ENCODE measurements at regions not wholly inside any gene's neighbourhood (a gene's known extent, or its start where the extent isn't known, plus 50 kb on each side); places are given as distances from the start of the nearest gene placed in this dataset.

- DNase-seq (ENCODE audit: low spot score in 2 of 2) (no peak), ATAC-seq (replicated peaks; ENCODE audit: extremely low read depth, poor library complexity, severe bottlenecking) (no peak)
- Mint-ChIP-seq H3K9me3 (peaks cover 8% of the 10 kb centered on the region), H3K27ac (ENCODE audit: low read depth) (no peak overlapping the region), H3K4me1 (no peaks in the 10 kb centered on the region), H3K36me3 (ENCODE audit: insufficient read depth) (no peaks in the 10 kb centered on the region), H3K27me3 (no peaks in the 10 kb centered on the region), H3K4me3 (no peak overlapping the region)
Measured at GRCh38 chr6:169895926-169896761, 144.7 kb downstream of the ERMARD start.

GRCh38 chr6:169895000-169895759, 143.8 kb downstream of the ERMARD start:
- H3K9me3 Mint-ChIP-seq, result peaks cover 8% of the 10 kb centered on the region
- H3K4me3 Mint-ChIP-seq, result no peak overlapping the region
- no peaks in the 10 kb centered on the region for H3K36me3 Mint-ChIP-seq (ENCODE audit: insufficient read depth)
- no peak for DNase-seq (ENCODE audit: low spot score in 2 of 2)
- H3K27me3 Mint-ChIP-seq, result no peaks in the 10 kb centered on the region
- H3K4me1 Mint-ChIP-seq, result no peaks in the 10 kb centered on the region
- no peak for ATAC-seq (replicated peaks; ENCODE audit: extremely low read depth, poor library complexity, severe bottlenecking)
- no peak overlapping the region for H3K27ac Mint-ChIP-seq (ENCODE audit: low read depth)

GRCh38 chr6:169894377-169894960, 143.0 kb downstream of the ERMARD start:
- DNase-seq (ENCODE audit: low spot score in 2 of 2) (no peak), ATAC-seq (replicated peaks; ENCODE audit: extremely low read depth, poor library complexity, severe bottlenecking) (no peak)
- Mint-ChIP-seq H3K27me3 (peaks cover under 1% of the 10 kb centered on the region), H3K9me3 (peaks cover 5% of the 10 kb centered on the region), H3K4me1 (no peaks in the 10 kb centered on the region), H3K4me3 (no peak overlapping the region), H3K27ac (ENCODE audit: low read depth) (no peak overlapping the region), H3K36me3 (ENCODE audit: insufficient read depth) (no peaks in the 10 kb centered on the region)

- Mint-ChIP-seq H3K27ac (ENCODE audit: low read depth) (no peak overlapping the region), H3K27me3 (peaks cover 9% of the 10 kb centered on the region), H3K9me3 (peaks cover 5% of the 10 kb centered on the region), H3K4me1 (no peaks in the 10 kb centered on the region), H3K4me3 (no peak overlapping the region), H3K36me3 (ENCODE audit: insufficient read depth) (no peaks in the 10 kb centered on the region)
- no peak for DNase-seq (ENCODE audit: low spot score in 2 of 2)
- ATAC-seq (replicated peaks; ENCODE audit: extremely low read depth, poor library complexity, severe bottlenecking), result no peak
Measured at GRCh38 chr6:169893624-169894023, 142.2 kb downstream of the ERMARD start.

- Mint-ChIP-seq H3K9me3 (peaks cover 5% of the 10 kb centered on the region), H3K27me3 (peaks cover 27% of the 10 kb centered on the region), H3K4me1 (no peaks in the 10 kb centered on the region), H3K27ac (ENCODE audit: low read depth) (no peak overlapping the region), H3K4me3 (no peak overlapping the region), H3K36me3 (ENCODE audit: insufficient read depth) (no peaks in the 10 kb centered on the region)
- ATAC-seq (replicated peaks; ENCODE audit: extremely low read depth, poor library complexity, severe bottlenecking), result no peak
- DNase-seq (ENCODE audit: low spot score in 2 of 2), result no peak
Measured at GRCh38 chr6:169891846-169892245, 140.4 kb downstream of the ERMARD start.

- Mint-ChIP-seq H3K4me3 (no peak overlapping the region), H3K27me3 (peaks cover 30% of the 10 kb centered on the region), H3K27ac (ENCODE audit: low read depth) (no peak overlapping the region), H3K9me3 (peaks cover 5% of the 10 kb centered on the region), H3K36me3 (ENCODE audit: insufficient read depth) (no peaks in the 10 kb centered on the region), H3K4me1 (no peaks in the 10 kb centered on the region)
- ATAC-seq (replicated peaks; ENCODE audit: extremely low read depth, poor library complexity, severe bottlenecking) (no peak), DNase-seq (ENCODE audit: low spot score in 2 of 2) (no peak)
Measured at GRCh38 chr6:169891421-169891820, 140.0 kb downstream of the ERMARD start.

- H3K9me3 Mint-ChIP-seq, result peaks cover 5% of the 10 kb centered on the region
- H3K27me3 Mint-ChIP-seq, result peaks cover 32% of the 10 kb centered on the region
- DNase-seq (ENCODE audit: low spot score in 2 of 2) (no peak), ATAC-seq (replicated peaks; ENCODE audit: extremely low read depth, poor library complexity, severe bottlenecking) (no peak)
- no peak overlapping the region for H3K27ac Mint-ChIP-seq (ENCODE audit: low read depth)
- H3K36me3 Mint-ChIP-seq (ENCODE audit: insufficient read depth), result no peaks in the 10 kb centered on the region
- H3K4me3 Mint-ChIP-seq, result no peak overlapping the region
- no peaks in the 10 kb centered on the region for H3K4me1 Mint-ChIP-seq
Measured at GRCh38 chr6:169890901-169891300, 139.5 kb downstream of the ERMARD start.

GRCh38 chr6:169890049-169890448, 138.6 kb downstream of the ERMARD start:
- Mint-ChIP-seq H3K4me1 (peaks cover under 1% of the 10 kb centered on the region), H3K27ac (ENCODE audit: low read depth) (no peak overlapping the region), H3K27me3 (peaks cover 40% of the 10 kb centered on the region), H3K4me3 (no peak overlapping the region), H3K36me3 (ENCODE audit: insufficient read depth) (no peaks in the 10 kb centered on the region), H3K9me3 (peaks cover 5% of the 10 kb centered on the region)
- DNase-seq (ENCODE audit: low spot score in 2 of 2) (no peak), ATAC-seq (replicated peaks; ENCODE audit: extremely low read depth, poor library complexity, severe bottlenecking) (no peak)

- Mint-ChIP-seq H3K9me3 (peaks cover 5% of the 10 kb centered on the region), H3K27ac (ENCODE audit: low read depth) (no peak overlapping the region), H3K4me1 (peaks cover 16% of the 10 kb centered on the region), H3K27me3 (peaks cover 56% of the 10 kb centered on the region), H3K4me3 (no peak overlapping the region), H3K36me3 (ENCODE audit: insufficient read depth) (no peaks in the 10 kb centered on the region)
- DNase-seq (ENCODE audit: low spot score in 2 of 2), result no peak
- no peak for ATAC-seq (replicated peaks; ENCODE audit: extremely low read depth, poor library complexity, severe bottlenecking)
Measured at GRCh38 chr6:169887529-169888140, 136.2 kb downstream of the ERMARD start.

- peaks cover 5% of the 10 kb centered on the region for H3K9me3 Mint-ChIP-seq
- H3K36me3 Mint-ChIP-seq (ENCODE audit: insufficient read depth), result no peaks in the 10 kb centered on the region
- H3K4me3 Mint-ChIP-seq, result no peak overlapping the region
- DNase-seq (ENCODE audit: low spot score in 2 of 2), result no peak
- H3K27me3 Mint-ChIP-seq, result peaks cover 56% of the 10 kb centered on the region
- ATAC-seq (replicated peaks; ENCODE audit: extremely low read depth, poor library complexity, severe bottlenecking), result no peak
- no peak overlapping the region for H3K27ac Mint-ChIP-seq (ENCODE audit: low read depth)
- peaks cover 16% of the 10 kb centered on the region for H3K4me1 Mint-ChIP-seq
Measured at GRCh38 chr6:169886631-169887227, 135.3 kb downstream of the ERMARD start.

GRCh38 chr6:169885831-169886230, 134.4 kb downstream of the ERMARD start:
- Mint-ChIP-seq H3K27me3 (peaks cover 56% of the 10 kb centered on the region), H3K9me3 (peaks cover 2% of the 10 kb centered on the region), H3K4me3 (no peak overlapping the region), H3K36me3 (ENCODE audit: insufficient read depth) (no peaks in the 10 kb centered on the region), H3K27ac (ENCODE audit: low read depth) (no peak overlapping the region), H3K4me1 (peaks cover 16% of the 10 kb centered on the region)
- no peak for ATAC-seq (replicated peaks; ENCODE audit: extremely low read depth, poor library complexity, severe bottlenecking)
- DNase-seq (ENCODE audit: low spot score in 2 of 2), result no peak

GRCh38 chr6:169885131-169885530, 133.7 kb downstream of the ERMARD start:
- H3K4me3 Mint-ChIP-seq, result no peak overlapping the region
- H3K27me3 Mint-ChIP-seq, result peaks cover 56% of the 10 kb centered on the region
- no peak overlapping the region for H3K27ac Mint-ChIP-seq (ENCODE audit: low read depth)
- peaks cover 16% of the 10 kb centered on the region for H3K4me1 Mint-ChIP-seq
- ATAC-seq (replicated peaks; ENCODE audit: extremely low read depth, poor library complexity, severe bottlenecking) (no peak), DNase-seq (ENCODE audit: low spot score in 2 of 2) (no peak)
- no peaks in the 10 kb centered on the region for H3K9me3 Mint-ChIP-seq
- H3K36me3 Mint-ChIP-seq (ENCODE audit: insufficient read depth), result no peaks in the 10 kb centered on the region
